OCI-LY7 (cell line): ENCODE measurements at regions not wholly inside any gene's neighbourhood (a gene's known extent, or its start where the extent isn't known, plus 50 kb on each side); places are given as distances from the start of the nearest gene placed in this dataset.

Experiments used
- CTCF ChIP-seq: fragments of 200-600 bp; sonication (generic); conservative IDR thresholded peaks from 2 replicates; pipeline ENCODE4 v1.5.1; 2014; ENCODE audit warnings: mild to moderate bottlenecking, antibody characterized with exemption, low read length, moderate library complexity, mixed read lengths
- EZH2phosphoT487 ChIP-seq: fragments of 200-600 bp; sonication (generic); IDR thresholded peaks from 2 replicates; pipeline ENCODE4 v1.6.1; 2018; ENCODE audit warnings: low read depth, borderline replicate concordance, mild to moderate bottlenecking, mixed run types, antibody characterized with exemption, low read length, moderate library complexity, mixed read lengths

GRCh38 chr2:48145845-48146452, 168.5 kb upstream of the FOXN2 start:
- TF ChIP-seq CTCF (no peak), EZH2phosphoT487 (no peak)
